ENCODE measurements at regions not wholly inside any gene's neighbourhood (a gene's known extent, or its start where the extent isn't known, plus 50 kb on each side); places are given as distances from the start of the nearest gene placed in this dataset.
"Not testable (repeated sequence)": the region's sequence is repeated elsewhere in the genome, so short reads cannot be mapped to it uniquely, and the experiment has no call there.

DNA sequence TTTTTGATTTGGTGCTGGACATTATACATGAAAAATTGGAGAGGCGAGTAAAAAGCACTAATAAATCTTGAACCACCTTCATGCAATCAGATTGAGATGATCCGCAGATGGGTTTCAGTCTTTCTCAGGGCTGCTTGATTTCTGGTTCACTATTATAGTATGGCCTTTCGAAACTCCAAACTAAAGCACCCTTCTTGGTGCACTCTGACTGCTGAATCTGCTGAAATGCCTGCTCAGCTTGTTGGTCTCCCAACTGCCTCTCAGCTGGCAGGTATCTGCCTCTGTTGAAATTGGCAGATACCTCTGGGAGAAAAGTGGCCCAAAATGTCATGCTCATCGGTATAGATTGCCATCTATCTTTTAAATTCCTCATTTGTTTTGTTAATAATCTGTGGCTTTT is 102.5 kb upstream of the WIPF3 start:
- TF ChIP-seq ZNF274 (IDR thresholded peaks at IDR 0.05; ENCODE audit: low read depth, low read length); SUZ12 (IDR thresholded peaks at IDR 0.05; ENCODE audit: extremely low read depth, insufficient read depth, insufficient read length); YY1 (IDR thresholded peaks at IDR 0.05; ENCODE audit: insufficient read depth, insufficient read length): not testable (repeated sequence)
